Tibial artery (tissue), 4 donors: ENCODE measurements at regions not wholly inside any gene's neighbourhood (a gene's known extent, or its start where the extent isn't known, plus 50 kb on each side); places are given as distances from the start of the nearest gene placed in this dataset.

Source experiments
- DNase-seq, 2 donors: peaks; one replicate each; pipeline ENCODE4 v3.0.0-alpha.2; 2019
- H3K27ac ChIP-seq, 2 donors: fragments of 200-600 bp; sonication (generic) in 1 of 2; 1 replicate in 1 of 2; 2 replicates in 1 of 2; pipeline ENCODE4 v1.5.1; 2018 to 2019; ENCODE audit warnings: mild to moderate bottlenecking in 1 of 2
- H3K27me3 ChIP-seq, 2 donors: fragments of 200-600 bp; sonication (generic) in 1 of 2; one replicate each; pipeline versions ENCODE4 v1.5.1 to v1.6.0; 2016 to 2019
- H3K36me3 ChIP-seq, 3 donors: fragments of 200-600 bp; sonication (generic) in 2 of 3; one replicate each; pipeline ENCODE4 v1.5.1; 2016 to 2019; ENCODE audit warnings: mild to moderate bottlenecking in 2 of 3
- H3K4me1 ChIP-seq, 4 donors: fragments of 200-600 bp; sonication (generic) in 2 of 4; 1 replicate in 3 of 4; 2 replicates in 1 of 4; pipeline ENCODE4 v1.5.1; 2016 to 2019
- H3K4me3 ChIP-seq, 2 donors: fragments of 200-600 bp; sonication (generic) in 1 of 2; 1 replicate in 1 of 2; 2 replicates in 1 of 2; pipeline ENCODE4 v1.5.1; 2018 to 2019; ENCODE audit warnings: mild to moderate bottlenecking in 2 of 2
- H3K9me3 ChIP-seq, 3 donors: fragments of 200-600 bp; sonication (generic) in 1 of 3; one replicate each; pipeline ENCODE4 v1.5.1; 2016 to 2019
- intact Hi-C: fragments of 100-400 bp; cut with DNase I; formaldehyde crosslinking; loops from one replicate; pipeline ENCODE4 v1.15.0; 2023; ENCODE audit warnings: low total_unique reads
- TF ChIP-seq, protein P1 (sequence below), 2 experiments: fragments of 200-600 bp in 1 of 2; fragments of 450-650 bp in 1 of 2; IDR thresholded peaks; one replicate each; pipeline ENCODE4 v1.5.1; 2017 to 2019; ENCODE audit warnings: antibody characterized with exemption in 2 of 2, mild to moderate bottlenecking in 1 of 2, moderate library complexity in 1 of 2

DNA sequence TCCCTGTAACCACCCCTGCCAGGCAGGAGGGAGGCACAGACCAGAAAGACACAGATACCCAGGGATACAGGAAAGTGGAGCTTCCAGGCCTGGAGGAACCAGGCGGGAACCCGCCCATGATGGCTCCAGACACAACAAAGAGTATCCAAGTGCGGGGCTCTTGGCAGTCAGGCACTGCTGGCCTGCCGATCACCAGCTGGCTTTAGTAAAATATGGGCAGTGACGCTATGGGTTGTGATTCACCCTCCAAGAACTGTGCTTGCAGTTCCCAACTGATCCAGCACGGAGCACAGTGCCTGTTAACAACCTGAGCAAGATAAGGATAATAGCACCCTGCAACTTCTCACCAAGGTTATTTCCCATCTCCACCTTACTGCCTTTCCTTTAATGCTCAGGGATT is 463.3 kb downstream of the IRX1 start:
- no peak overlapping the region for H3K27ac ChIP-seq
- H3K4me3 ChIP-seq, result no peak overlapping the region
- no peaks in the 10 kb centered on the region for H3K9me3 ChIP-seq
- H3K27me3 ChIP-seq, result no peaks in the 10 kb centered on the region
- H3K4me1 ChIP-seq, result no peaks in the 10 kb centered on the region
- intact Hi-C loops, result no loop called here
- H3K36me3 ChIP-seq, result no peaks in the 10 kb centered on the region
- TF ChIP-seq, protein P1, sequence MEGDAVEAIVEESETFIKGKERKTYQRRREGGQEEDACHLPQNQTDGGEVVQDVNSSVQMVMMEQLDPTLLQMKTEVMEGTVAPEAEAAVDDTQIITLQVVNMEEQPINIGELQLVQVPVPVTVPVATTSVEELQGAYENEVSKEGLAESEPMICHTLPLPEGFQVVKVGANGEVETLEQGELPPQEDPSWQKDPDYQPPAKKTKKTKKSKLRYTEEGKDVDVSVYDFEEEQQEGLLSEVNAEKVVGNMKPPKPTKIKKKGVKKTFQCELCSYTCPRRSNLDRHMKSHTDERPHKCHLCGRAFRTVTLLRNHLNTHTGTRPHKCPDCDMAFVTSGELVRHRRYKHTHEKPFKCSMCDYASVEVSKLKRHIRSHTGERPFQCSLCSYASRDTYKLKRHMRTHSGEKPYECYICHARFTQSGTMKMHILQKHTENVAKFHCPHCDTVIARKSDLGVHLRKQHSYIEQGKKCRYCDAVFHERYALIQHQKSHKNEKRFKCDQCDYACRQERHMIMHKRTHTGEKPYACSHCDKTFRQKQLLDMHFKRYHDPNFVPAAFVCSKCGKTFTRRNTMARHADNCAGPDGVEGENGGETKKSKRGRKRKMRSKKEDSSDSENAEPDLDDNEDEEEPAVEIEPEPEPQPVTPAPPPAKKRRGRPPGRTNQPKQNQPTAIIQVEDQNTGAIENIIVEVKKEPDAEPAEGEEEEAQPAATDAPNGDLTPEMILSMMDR (IDR thresholded peaks at IDR 0.05), result no peak
- DNase-seq, result no peak

DNA sequence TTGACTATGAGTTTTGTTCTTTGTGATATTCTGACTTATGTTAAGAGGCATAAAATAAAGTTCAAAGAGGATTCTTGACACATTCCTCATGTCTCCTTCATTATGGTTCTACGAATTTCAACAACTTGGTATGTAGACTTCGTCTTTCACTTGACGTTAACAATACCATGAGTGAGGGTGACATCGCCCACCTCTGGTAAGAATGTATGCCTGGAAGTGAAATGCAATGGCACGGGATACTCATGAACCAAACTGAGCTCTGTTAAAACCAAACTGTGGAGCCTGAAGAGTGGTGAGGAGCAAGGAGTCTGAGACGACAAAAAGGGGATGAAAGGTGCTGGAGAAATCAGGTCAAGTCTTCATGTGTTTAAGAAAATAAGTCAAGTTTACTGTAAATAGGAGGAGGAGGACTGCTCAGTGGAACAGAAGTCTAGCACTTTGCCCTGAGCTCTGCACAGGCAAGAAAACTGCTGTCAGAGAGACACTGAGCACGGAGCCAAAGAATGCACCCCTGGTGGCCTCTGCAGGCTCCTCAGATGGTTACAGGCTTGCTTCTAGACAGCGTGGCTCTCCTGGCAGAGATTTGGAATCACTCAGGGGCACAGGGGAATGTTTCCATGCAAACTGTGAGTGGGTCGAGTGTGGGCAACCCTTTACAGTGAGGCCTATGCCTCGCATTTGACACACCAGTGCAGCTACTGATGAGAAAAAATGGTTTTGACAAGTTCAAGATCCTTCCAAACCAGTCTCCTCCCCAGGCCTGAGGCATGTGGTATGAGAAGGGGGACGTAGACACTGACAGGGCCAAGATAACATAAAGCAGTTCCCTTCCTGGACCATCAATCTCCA is 470.1 kb downstream of the IRX1 start:
- H3K27ac ChIP-seq, result no peak overlapping the region
- H3K9me3 ChIP-seq, result no peaks in the 10 kb centered on the region
- intact Hi-C loops, result no loop called here
- H3K4me1 ChIP-seq, result no peaks in the 10 kb centered on the region
- no peaks in the 10 kb centered on the region for H3K27me3 ChIP-seq
- no peak overlapping the region for H3K4me3 ChIP-seq
- TF ChIP-seq, protein P1 (IDR thresholded peaks at IDR 0.05), result no peak
- DNase-seq, result no peak
- H3K36me3 ChIP-seq, result no peaks in the 10 kb centered on the region

DNA sequence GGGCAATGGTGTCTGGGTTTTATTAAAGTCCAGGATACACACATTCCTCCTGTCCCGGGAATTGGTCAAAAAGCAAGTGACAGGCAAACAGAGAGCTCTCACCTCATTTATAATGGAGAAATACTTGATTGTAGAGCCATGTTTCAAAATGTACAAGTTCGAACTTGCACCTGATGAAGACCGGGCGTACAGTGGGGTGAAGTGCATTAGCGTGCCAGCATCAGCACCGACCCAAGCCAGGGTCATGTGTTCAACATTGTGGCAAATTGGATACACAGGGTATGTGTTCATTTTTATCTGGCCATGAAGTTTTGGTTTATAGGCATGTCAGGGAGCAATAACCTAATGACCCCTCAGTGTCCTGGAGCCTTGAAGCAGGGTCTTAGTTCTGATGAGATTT is 472.5 kb downstream of the IRX1 start:
- Histone ChIP-seq H3K36me3 (no peaks in the 10 kb centered on the region), H3K27ac (no peak overlapping the region), H3K9me3 (no peaks in the 10 kb centered on the region), H3K27me3 (no peaks in the 10 kb centered on the region), H3K4me1 (no peaks in the 10 kb centered on the region), H3K4me3 (no peak overlapping the region)
- no peak for DNase-seq
- intact Hi-C loops, result no loop called here
- TF ChIP-seq, protein P1 (IDR thresholded peaks at IDR 0.05), result no peak

DNA sequence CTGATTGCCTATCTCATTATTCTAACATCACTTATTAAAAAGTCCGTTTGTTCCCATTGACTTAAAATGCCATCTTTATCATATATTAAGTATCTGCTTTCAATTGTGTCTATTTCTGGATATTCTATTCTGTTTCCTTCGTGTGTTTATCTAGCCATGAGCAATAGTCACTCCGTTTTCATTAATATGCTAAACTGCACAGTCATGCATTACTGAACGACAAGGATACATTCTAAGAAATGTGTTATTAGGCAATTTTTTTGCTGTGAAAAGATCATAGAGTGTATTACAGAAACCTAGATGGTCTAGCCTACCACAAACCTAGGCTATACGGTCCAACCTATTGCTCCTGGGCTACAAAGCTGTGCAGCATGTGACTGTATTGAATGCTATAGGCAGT is 482.9 kb downstream of the IRX1 start:
- intact Hi-C loops, result no loop called here
- no peaks in the 10 kb centered on the region for H3K36me3 ChIP-seq
- H3K4me1 ChIP-seq, result no peaks in the 10 kb centered on the region
- no peaks in the 10 kb centered on the region for H3K9me3 ChIP-seq
- TF ChIP-seq, protein P1 (IDR thresholded peaks at IDR 0.05), result no peak
- H3K27me3 ChIP-seq, result no peaks in the 10 kb centered on the region
- no peak for DNase-seq
- H3K27ac ChIP-seq, result no peak overlapping the region
- H3K4me3 ChIP-seq, result no peak overlapping the region

DNA sequence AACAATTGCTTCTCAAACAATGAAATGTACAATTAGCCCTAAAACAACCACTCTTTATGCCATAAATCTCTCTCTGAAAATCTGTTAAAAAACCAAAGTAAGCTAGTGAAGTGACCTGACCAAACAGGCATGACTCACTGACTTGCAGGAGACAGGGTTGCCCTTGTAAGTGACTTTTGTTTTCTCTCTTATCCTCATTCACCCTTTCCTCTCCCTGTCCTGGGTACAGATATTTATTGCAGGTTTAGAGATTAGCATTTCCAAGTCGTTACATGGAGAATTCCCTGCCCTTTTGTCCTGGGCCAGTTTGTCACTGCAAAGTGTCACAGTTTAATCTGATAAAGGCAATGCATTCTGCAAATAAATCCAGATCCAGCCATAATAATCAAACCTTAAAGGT is 484.2 kb downstream of the IRX1 start:
- Histone ChIP-seq H3K4me3 (no peak overlapping the region), H3K36me3 (no peaks in the 10 kb centered on the region), H3K9me3 (no peaks in the 10 kb centered on the region), H3K27me3 (no peaks in the 10 kb centered on the region), H3K27ac (no peak overlapping the region), H3K4me1 (no peaks in the 10 kb centered on the region)
- DNase-seq, result no peak
- intact Hi-C loops, result no loop called here
- TF ChIP-seq, protein P1 (IDR thresholded peaks at IDR 0.05), result no peak
